GM12801 (cell line): ENCODE measurements at regions not wholly inside any gene's neighbourhood (a gene's known extent, or its start where the extent isn't known, plus 50 kb on each side); places are given as distances from the start of the nearest gene placed in this dataset.

Source experiments
- CTCF ChIP-seq: IDR thresholded peaks from one replicate; pipeline ENCODE4 v1.5.1; 2011; ENCODE audit warnings: control low read depth; ENCODE audit not compliant: insufficient read length; ENCODE audit errors: extremely low read depth

- TF ChIP-seq CTCF = no peak
These were observed 215.6 kb upstream of the CHD6 start for GRCh38 chr20:41833739-41834138.

GRCh38 chr20:41830702-41831101, 212.5 kb upstream of the CHD6 start:
- TF ChIP-seq CTCF = no peak

GRCh38 chr20:41819436-41819835, 201.3 kb upstream of the CHD6 start:
- no peak for TF ChIP-seq CTCF

GRCh38 chr20:41818991-41819390, 200.8 kb upstream of the CHD6 start:
- TF ChIP-seq CTCF = no peak

- TF ChIP-seq CTCF = no peak
These were observed 200.2 kb upstream of the CHD6 start for GRCh38 chr20:41818369-41818768.

- TF ChIP-seq CTCF = no peak
These were observed 193.3 kb upstream of the CHD6 start for GRCh38 chr20:41811456-41811855.

GRCh38 chr20:41800040-41800439, 181.9 kb upstream of the CHD6 start:
- TF ChIP-seq CTCF = no peak
